ENCODE measurements at regions not wholly inside any gene's neighbourhood (a gene's known extent, or its start where the extent isn't known, plus 50 kb on each side); places are given as distances from the start of the nearest gene placed in this dataset.

- H3K27ac Mint-ChIP-seq = no peak overlapping the region
- peaks cover 33% of the 10 kb centered on the region for H3K9me3 Mint-ChIP-seq
- no peaks in the 10 kb centered on the region for H3K4me1 Mint-ChIP-seq (ENCODE audit: low read depth)
- H3K4me3 Mint-ChIP-seq = no peak overlapping the region
- no peaks in the 10 kb centered on the region for H3K27me3 Mint-ChIP-seq (ENCODE audit: low read depth)
- H3K36me3 Mint-ChIP-seq (ENCODE audit: low read depth) = no peaks in the 10 kb centered on the region
- DNase-seq (ENCODE audit: low spot score) = no peak
Measured at GRCh38 chr5:166032601-166033000, 2258.8 kb upstream of the WWC1 start.

GRCh38 chr5:166045961-166046360 is 2245.5 kb upstream of the WWC1 start:
- Mint-ChIP-seq H3K9me3 (peaks cover 14% of the 10 kb centered on the region), H3K4me1 (ENCODE audit: low read depth) (no peaks in the 10 kb centered on the region), H3K27ac (no peak overlapping the region), H3K4me3 (no peak overlapping the region), H3K36me3 (ENCODE audit: low read depth) (no peaks in the 10 kb centered on the region), H3K27me3 (ENCODE audit: low read depth) (no peaks in the 10 kb centered on the region)
- DNase-seq (ENCODE audit: low spot score) = no peak

GRCh38 chr5:166046956-166047355 is 2244.5 kb upstream of the WWC1 start:
- H3K36me3 Mint-ChIP-seq (ENCODE audit: low read depth) = no peaks in the 10 kb centered on the region
- H3K9me3 Mint-ChIP-seq = peaks cover 11% of the 10 kb centered on the region
- H3K4me3 Mint-ChIP-seq = no peak overlapping the region
- no peak overlapping the region for H3K27ac Mint-ChIP-seq
- no peak for DNase-seq (ENCODE audit: low spot score)
- H3K4me1 Mint-ChIP-seq (ENCODE audit: low read depth) = no peaks in the 10 kb centered on the region
- H3K27me3 Mint-ChIP-seq (ENCODE audit: low read depth) = no peaks in the 10 kb centered on the region

GRCh38 chr5:166050531-166050930 is 2240.9 kb upstream of the WWC1 start:
- DNase-seq (ENCODE audit: low spot score) = no peak
- H3K36me3 Mint-ChIP-seq (ENCODE audit: low read depth) = no peaks in the 10 kb centered on the region
- H3K27ac Mint-ChIP-seq = no peak overlapping the region
- H3K9me3 Mint-ChIP-seq = peaks cover 21% of the 10 kb centered on the region
- no peaks in the 10 kb centered on the region for H3K27me3 Mint-ChIP-seq (ENCODE audit: low read depth)
- H3K4me1 Mint-ChIP-seq (ENCODE audit: low read depth) = no peaks in the 10 kb centered on the region
- no peak overlapping the region for H3K4me3 Mint-ChIP-seq

GRCh38 chr5:166058660-166059059 is 2232.8 kb upstream of the WWC1 start:
- no peak for DNase-seq (ENCODE audit: low spot score)
- Mint-ChIP-seq H3K9me3 (peaks cover 24% of the 10 kb centered on the region), H3K4me1 (ENCODE audit: low read depth) (no peaks in the 10 kb centered on the region), H3K27me3 (ENCODE audit: low read depth) (no peaks in the 10 kb centered on the region), H3K4me3 (no peak overlapping the region), H3K36me3 (ENCODE audit: low read depth) (no peaks in the 10 kb centered on the region), H3K27ac (no peak overlapping the region)

GRCh38 chr5:166062094-166062493 is 2229.4 kb upstream of the WWC1 start:
- no peaks in the 10 kb centered on the region for H3K4me1 Mint-ChIP-seq (ENCODE audit: low read depth)
- H3K36me3 Mint-ChIP-seq (ENCODE audit: low read depth) = no peaks in the 10 kb centered on the region
- H3K27me3 Mint-ChIP-seq (ENCODE audit: low read depth) = no peaks in the 10 kb centered on the region
- no peak for DNase-seq (ENCODE audit: low spot score)
- no peak overlapping the region for H3K27ac Mint-ChIP-seq
- H3K9me3 Mint-ChIP-seq = peaks cover 19% of the 10 kb centered on the region
- no peak overlapping the region for H3K4me3 Mint-ChIP-seq

GRCh38 chr5:166062719-166063118 is 2228.7 kb upstream of the WWC1 start:
- DNase-seq (ENCODE audit: low spot score) = no peak
- Mint-ChIP-seq H3K4me1 (ENCODE audit: low read depth) (no peaks in the 10 kb centered on the region), H3K9me3 (peaks cover 17% of the 10 kb centered on the region), H3K4me3 (no peak overlapping the region), H3K27ac (no peak overlapping the region), H3K27me3 (ENCODE audit: low read depth) (no peaks in the 10 kb centered on the region), H3K36me3 (ENCODE audit: low read depth) (no peaks in the 10 kb centered on the region)

- no peak overlapping the region for H3K27ac Mint-ChIP-seq
- H3K27me3 Mint-ChIP-seq (ENCODE audit: low read depth) = no peaks in the 10 kb centered on the region
- no peaks in the 10 kb centered on the region for H3K4me1 Mint-ChIP-seq (ENCODE audit: low read depth)
- peaks cover 13% of the 10 kb centered on the region for H3K9me3 Mint-ChIP-seq
- no peak overlapping the region for H3K4me3 Mint-ChIP-seq
- no peaks in the 10 kb centered on the region for H3K36me3 Mint-ChIP-seq (ENCODE audit: low read depth)
- DNase-seq (ENCODE audit: low spot score) = no peak
Measured at GRCh38 chr5:166063261-166063660, 2228.2 kb upstream of the WWC1 start.

GRCh38 chr5:166068547-166069335 is 2222.7 kb upstream of the WWC1 start:
- Mint-ChIP-seq H3K9me3 (peaks cover 26% of the 10 kb centered on the region), H3K4me3 (no peak overlapping the region), H3K36me3 (ENCODE audit: low read depth) (no peaks in the 10 kb centered on the region), H3K27ac (no peak overlapping the region), H3K27me3 (ENCODE audit: low read depth) (no peaks in the 10 kb centered on the region), H3K4me1 (ENCODE audit: low read depth) (no peaks in the 10 kb centered on the region)
- no peak for DNase-seq (ENCODE audit: low spot score)

- Mint-ChIP-seq H3K9me3 (peaks cover 13% of the 10 kb centered on the region), H3K4me1 (ENCODE audit: low read depth) (no peaks in the 10 kb centered on the region), H3K27me3 (ENCODE audit: low read depth) (no peaks in the 10 kb centered on the region), H3K27ac (no peak overlapping the region), H3K36me3 (ENCODE audit: low read depth) (no peaks in the 10 kb centered on the region), H3K4me3 (no peak overlapping the region)
- no peak for DNase-seq (ENCODE audit: low spot score)
Measured at GRCh38 chr5:166073901-166074581, 2217.4 kb upstream of the WWC1 start.

- H3K27me3 Mint-ChIP-seq (ENCODE audit: low read depth) = no peaks in the 10 kb centered on the region
- no peak for DNase-seq (ENCODE audit: low spot score)
- H3K27ac Mint-ChIP-seq = no peak overlapping the region
- H3K4me3 Mint-ChIP-seq = no peak overlapping the region
- no peaks in the 10 kb centered on the region for H3K36me3 Mint-ChIP-seq (ENCODE audit: low read depth)
- H3K4me1 Mint-ChIP-seq (ENCODE audit: low read depth) = no peaks in the 10 kb centered on the region
- H3K9me3 Mint-ChIP-seq = peaks cover 13% of the 10 kb centered on the region
Measured at GRCh38 chr5:166074582-166075481, 2216.6 kb upstream of the WWC1 start.

GRCh38 chr5:166083183-166083959 is 2208.1 kb upstream of the WWC1 start:
- no peak for DNase-seq (ENCODE audit: low spot score)
- no peak overlapping the region for H3K27ac Mint-ChIP-seq
- peaks cover 25% of the 10 kb centered on the region for H3K9me3 Mint-ChIP-seq
- no peaks in the 10 kb centered on the region for H3K4me1 Mint-ChIP-seq (ENCODE audit: low read depth)
- no peaks in the 10 kb centered on the region for H3K27me3 Mint-ChIP-seq (ENCODE audit: low read depth)
- no peaks in the 10 kb centered on the region for H3K36me3 Mint-ChIP-seq (ENCODE audit: low read depth)
- no peak overlapping the region for H3K4me3 Mint-ChIP-seq

- Mint-ChIP-seq H3K4me3 (no peak overlapping the region), H3K27me3 (ENCODE audit: low read depth) (no peaks in the 10 kb centered on the region), H3K36me3 (ENCODE audit: low read depth) (no peaks in the 10 kb centered on the region), H3K9me3 (peaks cover 25% of the 10 kb centered on the region), H3K27ac (no peak overlapping the region), H3K4me1 (ENCODE audit: low read depth) (no peaks in the 10 kb centered on the region)
- no peak for DNase-seq (ENCODE audit: low spot score)
Measured at GRCh38 chr5:166086568-166086967, 2204.9 kb upstream of the WWC1 start.
